Stimulated activated CD4-positive, alpha-beta T cell treated with anti-CD3 and anti-CD28 coated beads, Interleukin-12 subunit alpha, Interleukin-12 subunit beta, amount 100 ng/mL, for 48 hours (primary cell): ENCODE measurements at regions not wholly inside any gene's neighbourhood (a gene's known extent, or its start where the extent isn't known, plus 50 kb on each side); places are given as distances from the start of the nearest gene placed in this dataset.
A peak's percentile ranks its signal among the peaks of the same experiment; 100 is the strongest.
"Not testable (repeated sequence)": the region's sequence is repeated elsewhere in the genome, so short reads cannot be mapped to it uniquely, and the experiment has no call there.

Experiments
- DNase-seq, 3 donors: peaks; one replicate each; pipeline ENCODE4 v3.0.0-alpha.2; 2020; ENCODE audit warnings: low read depth in 2 of 3, low spot score in 1 of 3

DNA sequence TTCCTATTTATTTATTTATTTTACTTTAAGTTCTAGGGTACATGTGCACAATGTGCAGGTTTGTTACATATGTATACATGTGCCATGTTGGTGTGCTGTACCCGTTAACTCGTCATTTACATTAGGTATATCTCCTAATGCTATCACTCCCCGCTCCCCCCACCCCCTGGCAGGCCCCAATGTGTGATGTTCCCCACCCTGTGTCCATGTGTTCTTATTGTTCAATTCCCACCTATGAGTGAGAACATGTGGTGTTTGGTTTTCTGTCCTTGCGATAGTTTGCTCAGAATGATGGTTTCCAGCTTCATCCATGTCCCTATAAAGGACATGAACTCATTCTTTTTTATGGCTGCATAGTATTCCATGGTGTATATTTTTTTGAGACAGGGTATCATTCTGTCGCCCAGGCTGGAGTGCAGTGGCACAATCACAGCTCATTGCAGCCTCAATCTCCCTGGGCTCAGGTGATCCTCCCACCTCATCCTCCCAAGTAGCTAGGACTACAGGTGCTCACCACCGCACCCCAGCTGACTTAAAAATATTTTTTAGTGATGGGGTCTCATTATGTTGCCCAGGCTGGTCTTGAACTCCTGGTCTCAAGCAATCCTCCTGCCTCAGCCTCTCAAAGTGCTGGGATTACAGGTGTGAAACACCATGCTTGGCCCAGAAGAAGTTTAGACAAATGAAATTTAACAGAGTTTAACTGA, 140.6 kb downstream of the NPIPB5 start:
- DNase-seq = not testable (repeated sequence)

GRCh38 chr16:22652463-22652845, 141.8 kb downstream of the NPIPB5 start:
- DNase-seq = no peak

DNA sequence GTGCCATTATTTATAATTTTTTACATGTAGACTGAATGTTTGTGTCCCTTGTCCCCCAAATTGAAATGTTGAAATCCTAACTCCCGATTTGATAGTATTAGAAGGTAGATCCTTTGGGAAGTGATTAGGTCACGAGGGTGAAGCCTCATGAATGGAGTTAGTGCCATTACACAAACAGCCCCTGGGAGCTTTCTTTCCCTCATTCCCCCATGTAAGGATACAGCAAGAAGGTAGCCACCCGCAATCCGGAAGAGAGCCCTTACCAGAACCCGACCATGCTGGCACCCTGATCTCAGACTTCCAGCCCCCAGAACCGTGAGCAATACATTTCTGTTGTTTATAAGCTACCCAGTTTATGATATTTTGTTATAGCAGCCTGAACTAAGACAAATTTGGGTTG, 143.2 kb downstream of the NPIPB5 start:
- DNase-seq = no peak

DNA sequence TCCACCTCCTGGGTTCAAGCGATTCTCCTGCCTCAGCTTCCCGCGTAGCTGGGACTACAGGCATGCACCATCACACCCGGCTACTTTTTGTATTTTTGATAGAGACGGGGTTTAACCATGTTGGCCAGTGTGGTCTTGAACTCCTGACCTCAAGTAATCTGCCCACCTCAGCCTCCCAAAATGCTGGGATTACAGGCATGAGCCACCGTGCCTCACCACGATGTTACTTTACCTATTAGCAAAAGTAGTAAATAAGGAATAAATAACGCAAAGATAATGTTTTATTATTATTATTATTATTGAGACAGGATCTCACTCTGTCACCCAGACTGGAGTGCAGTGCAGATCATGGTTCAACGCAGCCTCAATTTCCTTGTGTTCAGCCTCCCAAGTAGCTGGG, 145.9 kb downstream of the NPIPB5 start:
- not testable (repeated sequence) for DNase-seq

GRCh38 chr16:22659933-22660332, 149.2 kb downstream of the NPIPB5 start:
- no peak for DNase-seq

DNA sequence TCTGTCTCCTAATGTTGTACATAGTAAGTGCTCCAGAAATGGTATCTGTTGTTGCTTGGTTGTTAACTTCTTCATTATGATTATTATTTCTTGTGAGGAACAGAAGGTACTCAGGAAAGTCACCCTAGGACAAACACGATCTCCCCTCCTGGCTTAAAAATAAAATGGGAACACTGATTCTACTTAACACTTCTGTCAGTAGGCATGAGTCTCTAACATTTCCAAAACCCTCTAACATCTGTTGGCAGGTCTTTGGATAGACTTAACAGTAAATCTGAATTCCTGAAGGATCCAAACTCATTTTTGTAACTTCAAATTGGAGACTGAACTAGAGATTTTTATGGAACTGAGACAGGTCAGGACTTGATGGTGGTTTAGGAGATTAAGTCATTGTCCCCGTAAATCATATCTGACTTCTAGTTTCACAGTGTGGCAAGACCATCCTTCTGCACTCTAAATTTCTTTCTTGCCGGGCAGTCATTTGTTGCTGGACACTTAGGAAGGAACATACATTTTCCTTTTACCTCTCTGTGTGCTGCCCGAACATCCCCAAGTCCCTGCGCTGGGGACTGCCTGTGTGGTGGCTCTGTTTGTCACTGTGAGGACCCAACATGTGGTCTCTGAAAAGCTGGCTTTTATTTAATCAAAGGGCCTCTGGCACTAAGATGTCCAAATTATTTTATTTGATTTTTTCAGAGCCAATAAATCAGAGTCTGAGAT, 149.9 kb downstream of the NPIPB5 start:
- DNase-seq = no peak

DNA sequence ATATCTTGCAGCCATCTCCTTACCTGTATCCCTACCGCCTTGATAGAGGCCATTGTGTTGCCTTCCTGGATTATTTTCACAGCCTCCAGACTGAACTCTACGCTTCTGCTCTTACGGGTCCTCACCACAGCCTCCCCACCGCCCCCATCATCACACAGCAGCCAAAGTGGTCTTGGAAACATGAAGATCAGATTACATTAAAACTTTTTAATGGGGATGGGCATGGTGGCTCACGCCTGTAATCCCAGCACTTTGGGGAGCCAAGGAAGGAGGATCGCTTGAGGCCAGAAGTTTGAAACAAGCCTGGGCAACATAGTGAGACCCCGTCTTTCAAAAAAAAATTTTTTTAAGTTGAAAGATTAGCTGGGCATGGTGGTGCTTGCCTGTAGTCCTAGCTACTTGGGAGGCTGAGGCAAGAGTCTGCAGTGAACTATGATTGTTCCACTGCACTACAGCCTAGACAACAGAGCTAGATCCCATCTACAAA, 150.5 kb downstream of the NPIPB5 start:
- DNase-seq = no peak

- not testable (repeated sequence) for DNase-seq
Measured at GRCh38 chr16:22662958-22663357, 151.0 kb upstream of the HS3ST2 start.

GRCh38 chr16:22663389-22664064, 150.4 kb upstream of the HS3ST2 start:
- DNase-seq = no peak

DNA sequence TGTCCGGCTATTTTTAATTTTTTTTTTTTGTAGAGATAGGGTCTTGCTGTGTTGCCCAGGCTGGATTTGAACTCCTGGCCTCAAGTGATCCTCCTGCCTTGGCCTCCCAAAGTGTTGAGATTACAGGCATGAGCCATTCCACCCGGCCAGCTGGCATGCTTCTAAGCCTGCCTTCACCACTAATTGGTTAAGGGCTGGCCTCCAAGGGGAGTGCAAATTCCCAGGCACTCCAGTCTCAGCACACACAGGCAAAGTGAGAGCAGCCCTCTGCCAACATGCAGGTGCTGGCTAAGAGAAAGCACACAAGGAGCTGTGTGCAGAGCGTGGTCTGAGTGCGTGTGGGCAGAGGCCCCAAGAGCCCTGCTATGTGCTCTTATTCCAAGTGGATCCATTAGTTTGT, 149.8 kb upstream of the HS3ST2 start:
- DNase-seq = no peak

- DNase-seq = no peak
Measured at GRCh38 chr16:22664561-22664997, 149.4 kb upstream of the HS3ST2 start.

DNA sequence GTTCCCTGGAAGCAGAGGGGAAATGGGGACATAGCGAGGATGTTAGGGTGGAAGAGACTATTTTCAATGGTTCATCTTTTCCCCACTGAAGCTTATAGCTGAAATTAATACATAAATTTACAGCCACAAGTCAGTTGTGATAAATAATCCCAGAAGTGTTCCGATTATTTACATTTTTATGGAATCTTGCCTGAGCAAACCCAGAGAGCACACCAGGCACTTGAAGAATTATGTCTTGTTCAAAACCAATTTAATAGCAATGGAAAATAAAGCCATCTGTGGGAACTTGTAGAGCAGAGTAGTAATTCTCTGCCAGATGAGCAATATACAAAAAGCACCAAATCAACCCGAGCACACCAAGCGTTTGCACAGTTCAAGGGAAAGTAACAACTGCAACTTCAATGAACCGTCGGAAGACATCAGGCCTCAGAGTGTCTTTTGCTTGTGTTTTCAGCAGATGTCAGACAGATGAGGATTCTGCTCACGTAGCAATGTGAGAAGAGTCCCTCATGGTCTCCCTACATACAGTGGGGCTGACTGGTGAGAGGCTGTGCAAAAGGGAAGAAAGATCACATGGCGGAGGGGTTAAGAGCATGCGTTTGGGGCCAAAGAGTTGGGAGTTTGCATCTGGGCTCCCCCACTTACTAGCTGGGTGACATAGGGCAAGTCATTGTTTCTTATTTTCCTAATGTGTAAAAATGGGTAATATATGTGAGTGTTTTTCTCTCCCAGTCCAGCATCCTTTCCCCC, 148.7 kb upstream of the HS3ST2 start:
- no peak for DNase-seq

DNA sequence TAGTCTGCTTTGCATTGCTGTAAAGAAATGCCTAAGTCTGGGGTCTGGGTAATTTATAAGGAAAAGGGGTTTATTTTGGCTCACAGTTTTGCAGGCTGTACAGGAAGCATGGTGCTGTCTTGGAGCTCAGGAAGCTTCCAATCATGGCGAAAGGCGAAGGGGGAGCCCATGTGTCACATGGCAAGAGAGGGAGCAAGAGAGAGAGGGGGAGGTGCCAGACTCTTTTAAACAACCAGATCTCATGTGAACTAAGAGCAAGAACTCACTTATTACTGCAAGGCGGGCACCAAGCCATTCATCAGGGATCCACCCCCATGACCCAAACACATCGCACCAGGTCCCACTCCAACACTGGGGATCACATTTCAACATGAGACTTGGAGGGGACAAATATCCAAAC, 148.2 kb upstream of the HS3ST2 start:
- DNase-seq = no peak

DNA sequence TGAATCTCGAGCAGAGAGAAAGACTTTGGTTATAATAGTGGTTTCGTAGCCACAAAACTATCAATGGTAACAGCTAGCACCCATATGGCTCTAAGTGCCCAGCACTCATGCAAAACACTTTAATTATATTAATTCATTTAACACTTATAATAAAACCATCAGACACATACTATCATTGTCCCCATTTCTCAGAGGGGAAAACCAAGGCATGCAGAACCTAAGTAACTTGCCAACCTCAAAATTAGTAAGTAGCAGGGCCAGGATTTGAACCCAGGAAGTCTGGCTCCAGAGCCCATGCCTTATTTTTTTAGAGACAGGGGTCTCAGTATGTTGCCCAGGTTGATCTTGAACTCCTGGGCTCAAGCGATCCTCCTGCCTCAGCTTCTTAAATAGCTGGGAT, 145.6 kb upstream of the HS3ST2 start:
- no peak for DNase-seq

DNA sequence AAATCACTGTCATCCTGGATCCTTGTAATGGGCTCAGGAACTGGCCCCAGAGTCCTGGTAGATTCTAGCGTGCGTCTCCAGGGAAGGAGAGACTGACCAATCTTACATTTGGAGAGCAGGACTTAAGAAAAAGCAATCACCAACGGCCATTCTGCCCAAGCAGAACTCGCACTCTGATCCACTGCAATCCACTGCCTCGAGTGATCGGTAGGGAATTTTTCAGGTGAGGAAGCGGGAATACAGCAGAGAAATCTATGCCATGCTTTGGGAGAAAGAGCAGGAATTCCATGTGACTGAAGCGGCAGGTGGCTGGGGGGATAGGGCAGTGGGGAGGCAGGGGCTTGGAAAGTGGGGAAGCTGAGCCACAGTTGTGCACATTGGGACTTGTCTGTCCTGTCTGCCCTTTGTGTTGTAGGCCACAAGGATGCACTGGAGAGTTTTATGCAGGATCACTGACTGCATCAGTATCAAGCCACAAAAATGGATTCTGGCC, 143.9 kb upstream of the HS3ST2 start:
- DNase-seq = no peak

- peak in 1 of 3 donors; percentile 20 for DNase-seq
Measured at GRCh38 chr16:22670551-22671041, 143.4 kb upstream of the HS3ST2 start.

DNA sequence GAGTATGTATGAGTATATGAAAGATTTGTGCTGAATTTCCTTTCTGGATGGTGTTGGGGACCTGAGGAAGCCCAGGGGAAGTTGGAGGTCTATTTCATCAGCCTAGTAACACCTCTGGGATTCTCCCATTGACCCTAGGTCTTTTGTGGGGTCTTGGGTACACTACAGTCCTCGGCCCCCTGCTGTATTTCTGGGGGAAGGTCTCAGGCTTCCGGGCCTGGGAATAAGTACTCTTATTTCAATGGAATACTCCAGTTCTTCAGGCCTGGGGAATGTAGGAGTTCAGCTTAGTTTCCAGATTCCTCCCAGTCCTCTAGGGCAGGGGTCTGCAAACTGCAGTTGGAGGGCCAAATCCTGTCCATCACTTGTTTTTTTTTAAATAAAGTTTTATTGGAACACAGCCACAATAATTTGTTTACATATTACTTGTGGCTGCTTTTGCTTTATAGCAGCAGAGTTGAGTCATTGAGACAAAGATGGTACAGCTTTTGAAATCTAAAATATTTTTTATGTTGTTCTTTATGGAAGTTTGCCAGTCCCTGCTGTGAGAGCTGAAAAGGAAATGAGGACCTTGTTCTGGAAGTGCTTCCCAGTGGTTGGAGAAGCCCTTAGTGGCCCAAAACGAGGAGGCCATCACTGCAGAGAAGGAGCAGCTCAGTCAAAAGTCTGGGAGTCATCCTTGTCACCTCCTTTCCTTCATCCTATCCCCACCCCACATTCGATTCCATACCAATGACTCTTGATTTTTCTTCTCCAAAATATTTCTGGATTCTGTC, 142.5 kb upstream of the HS3ST2 start:
- no peak for DNase-seq

DNA sequence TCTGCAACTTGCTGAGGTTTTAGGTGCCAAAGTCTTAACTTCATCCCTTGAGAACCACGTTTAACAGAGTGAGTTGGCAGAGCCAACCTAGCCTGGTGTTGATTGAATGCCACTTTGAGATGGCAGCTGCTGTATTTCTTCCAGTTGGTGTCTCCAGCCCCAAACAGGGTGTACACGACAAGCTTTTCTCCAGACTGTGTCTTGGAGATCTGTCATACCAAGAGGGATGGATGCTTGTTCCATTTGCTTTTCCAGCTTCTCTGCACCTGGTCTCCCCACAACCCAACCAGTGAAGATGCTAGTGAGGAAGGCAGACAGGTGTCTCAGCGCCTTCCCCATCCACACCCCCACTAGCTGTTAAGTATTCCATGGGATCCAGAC, 141.1 kb upstream of the HS3ST2 start:
- no peak for DNase-seq

DNA sequence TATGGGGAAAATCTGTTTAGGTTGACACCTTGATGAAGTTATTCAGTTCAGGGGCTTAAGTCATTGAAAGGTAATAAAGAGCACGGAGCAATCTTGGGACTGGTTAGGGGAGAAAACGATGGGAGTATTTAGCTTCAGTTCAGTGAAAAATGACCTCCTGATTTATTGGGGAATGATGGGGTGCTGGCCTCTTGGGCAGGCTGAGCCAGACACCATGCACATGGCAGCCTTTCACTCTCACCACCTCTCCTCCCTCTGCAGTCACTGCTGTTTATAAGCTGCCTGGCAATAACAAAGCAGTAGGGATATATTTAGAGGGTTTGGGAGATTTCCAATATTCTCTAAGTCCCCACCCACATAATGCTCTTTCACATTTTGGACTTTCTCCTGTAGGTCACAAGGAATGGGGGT, 140.5 kb upstream of the HS3ST2 start:
- no peak for DNase-seq

- DNase-seq = no peak
Measured at GRCh38 chr16:22674832-22675191, 139.2 kb upstream of the HS3ST2 start.
